HL-60 (cell line): ENCODE measurements at regions not wholly inside any gene's neighbourhood (a gene's known extent, or its start where the extent isn't known, plus 50 kb on each side); places are given as distances from the start of the nearest gene placed in this dataset.

ENCODE experiments used
- DNase-seq, 2 experiments: peaks; one replicate each; pipeline ENCODE4 v3.0.0-alpha.2; 2010 to 2020; ENCODE audit warnings: low read depth in 1 of 2, low spot score in 1 of 2
- H3K27ac ChIP-seq: fragments of 250-450 bp; sonication (Bioruptor Pico); replicated peaks from 2 replicates; pipeline ENCODE4 v1.5.1; 2020; ENCODE audit warnings: mild to moderate bottlenecking, moderate library complexity
- H3K27me3 ChIP-seq: fragments of 250-450 bp; sonication (Bioruptor Pico); 2 replicates; pipeline ENCODE4 v1.5.1; 2021; ENCODE audit warnings: mild to moderate bottlenecking, moderate library complexity; ENCODE audit not compliant: insufficient read depth, poor library complexity, severe bottlenecking
- H3K4me3 ChIP-seq: replicated peaks from 2 replicates; pipeline ENCODE4 v1.5.1; 2011; ENCODE audit warnings: mild to moderate bottlenecking, control low read depth, low read length; ENCODE audit not compliant: insufficient read depth
- CTCF ChIP-seq: IDR thresholded peaks from one replicate; pipeline ENCODE4 v1.5.1; 2011; ENCODE audit warnings: low read length, control low read depth, inconsistent platforms; ENCODE audit not compliant: insufficient read depth
- GABPA ChIP-seq: IDR thresholded peaks from 2 replicates; pipeline ENCODE4 v1.6.1; 2012; ENCODE audit warnings: low read depth
- POLR2AphosphoS5 ChIP-seq: IDR thresholded peaks from 2 replicates; pipeline ENCODE4 v1.6.1; 2012; ENCODE audit warnings: low read depth
- REST ChIP-seq: IDR thresholded peaks from 2 replicates; pipeline ENCODE4 v1.6.1; 2012; ENCODE audit warnings: low read depth; ENCODE audit not compliant: insufficient replicate concordance
- SPI1 ChIP-seq: IDR thresholded peaks from 2 replicates; pipeline ENCODE4 v1.6.1; 2012; ENCODE audit warnings: low read depth, mild to moderate bottlenecking, borderline replicate concordance

- H3K27ac ChIP-seq = no peak overlapping the region
- H3K27me3 ChIP-seq = no peaks in the 10 kb centered on the region
- H3K4me3 ChIP-seq = no peak overlapping the region
- TF ChIP-seq CTCF = no peak
- TF ChIP-seq REST = no peak
- TF ChIP-seq POLR2AphosphoS5 = no peak
- TF ChIP-seq GABPA = no peak
- TF ChIP-seq SPI1 = no peak
- DNase-seq = no peak
These were observed 763.9 kb downstream of the HACE1 start for GRCh38 chr6:104095661-104096416.

GRCh38 chr6:104087765-104088164 lies 772.0 kb downstream of the HACE1 start:
- no peak for TF ChIP-seq CTCF
- TF ChIP-seq SPI1 = no peak
- no peak for TF ChIP-seq GABPA
- TF ChIP-seq REST = no peak
- no peak for TF ChIP-seq POLR2AphosphoS5
- no peak for DNase-seq
- Histone ChIP-seq H3K27me3 (no peaks in the 10 kb centered on the region), H3K27ac (no peak overlapping the region), H3K4me3 (no peak overlapping the region)

- TF ChIP-seq POLR2AphosphoS5 = no peak
- TF ChIP-seq GABPA = no peak
- no peak for TF ChIP-seq SPI1
- TF ChIP-seq REST = no peak
- no peak for TF ChIP-seq CTCF
- Histone ChIP-seq H3K4me3 (no peak overlapping the region), H3K27me3 (no peaks in the 10 kb centered on the region), H3K27ac (no peak overlapping the region)
- DNase-seq = no peak
These were observed 791.4 kb downstream of the HACE1 start for GRCh38 chr6:104068281-104068680.
